ENCODE measurements at regions not wholly inside any gene's neighbourhood (a gene's known extent, or its start where the extent isn't known, plus 50 kb on each side); places are given as distances from the start of the nearest gene placed in this dataset.

DNA sequence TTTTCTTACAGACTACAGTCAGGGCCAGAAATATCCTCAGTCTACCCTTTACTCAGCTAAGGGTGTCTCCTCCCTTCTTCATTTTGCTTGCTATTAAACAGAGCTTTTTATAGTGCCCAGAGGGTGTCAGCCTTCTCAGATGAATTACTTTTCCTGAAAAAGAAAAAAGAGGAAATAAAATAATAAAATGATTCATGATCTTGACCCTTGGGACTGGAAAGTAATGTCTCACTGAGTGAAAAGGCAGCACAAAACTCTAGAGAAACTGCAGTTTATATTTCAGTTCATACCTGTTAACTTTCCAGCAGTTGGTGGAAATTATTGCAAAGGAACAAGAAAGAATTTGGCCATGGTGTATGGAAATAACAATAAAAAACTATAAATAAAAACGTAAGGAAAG is 170.6 kb downstream of the IBTK start:
- no peaks in the 10 kb centered on the region for H3K9me3 ChIP-seq (ENCODE audit: low read depth)
- TF ChIP-seq, protein P1, sequence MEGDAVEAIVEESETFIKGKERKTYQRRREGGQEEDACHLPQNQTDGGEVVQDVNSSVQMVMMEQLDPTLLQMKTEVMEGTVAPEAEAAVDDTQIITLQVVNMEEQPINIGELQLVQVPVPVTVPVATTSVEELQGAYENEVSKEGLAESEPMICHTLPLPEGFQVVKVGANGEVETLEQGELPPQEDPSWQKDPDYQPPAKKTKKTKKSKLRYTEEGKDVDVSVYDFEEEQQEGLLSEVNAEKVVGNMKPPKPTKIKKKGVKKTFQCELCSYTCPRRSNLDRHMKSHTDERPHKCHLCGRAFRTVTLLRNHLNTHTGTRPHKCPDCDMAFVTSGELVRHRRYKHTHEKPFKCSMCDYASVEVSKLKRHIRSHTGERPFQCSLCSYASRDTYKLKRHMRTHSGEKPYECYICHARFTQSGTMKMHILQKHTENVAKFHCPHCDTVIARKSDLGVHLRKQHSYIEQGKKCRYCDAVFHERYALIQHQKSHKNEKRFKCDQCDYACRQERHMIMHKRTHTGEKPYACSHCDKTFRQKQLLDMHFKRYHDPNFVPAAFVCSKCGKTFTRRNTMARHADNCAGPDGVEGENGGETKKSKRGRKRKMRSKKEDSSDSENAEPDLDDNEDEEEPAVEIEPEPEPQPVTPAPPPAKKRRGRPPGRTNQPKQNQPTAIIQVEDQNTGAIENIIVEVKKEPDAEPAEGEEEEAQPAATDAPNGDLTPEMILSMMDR (IDR thresholded peaks at IDR 0.05; ENCODE audit: low read depth, low read length) = no peak
- peaks cover 6% of the 10 kb centered on the region for H3K4me1 ChIP-seq (ENCODE audit: low read depth)
- H3K27ac ChIP-seq = no peak overlapping the region
- H3K36me3 ChIP-seq = no peaks in the 10 kb centered on the region
- no peaks in the 10 kb centered on the region for H3K27me3 ChIP-seq
- DNase-seq (ENCODE audit: low read depth in 1 of 2, low spot score in 1 of 2) = no peak
- H3K4me3 ChIP-seq = no peak overlapping the region

DNA sequence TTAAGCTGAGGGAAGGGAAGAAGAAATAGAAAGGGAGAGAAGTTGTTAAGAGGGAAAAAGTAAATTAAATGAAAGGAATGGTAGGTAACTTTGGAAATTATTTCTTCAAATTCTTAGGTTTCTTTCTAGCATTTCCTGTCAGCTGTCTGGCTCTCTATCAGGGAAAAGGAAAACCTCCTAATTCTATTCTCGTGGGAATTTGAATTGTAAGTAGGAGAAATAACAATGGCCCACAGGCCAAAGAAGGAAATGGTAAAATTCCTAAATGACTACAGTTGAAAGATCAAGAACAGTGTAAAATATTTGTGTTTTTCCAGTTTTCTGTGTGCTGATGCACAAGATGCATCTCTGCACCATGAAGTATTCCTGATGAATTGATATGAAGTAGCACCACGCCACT is 173.0 kb downstream of the IBTK start:
- Histone ChIP-seq H3K9me3 (ENCODE audit: low read depth) (no peaks in the 10 kb centered on the region), H3K36me3 (no peaks in the 10 kb centered on the region), H3K27ac (no peak overlapping the region), H3K4me3 (no peak overlapping the region), H3K4me1 (ENCODE audit: low read depth) (peaks cover 6% of the 10 kb centered on the region), H3K27me3 (no peaks in the 10 kb centered on the region)
- TF ChIP-seq, protein P1 (IDR thresholded peaks at IDR 0.05; ENCODE audit: low read depth, low read length) = no peak
- DNase-seq (ENCODE audit: low read depth in 1 of 2, low spot score in 1 of 2) = no peak

DNA sequence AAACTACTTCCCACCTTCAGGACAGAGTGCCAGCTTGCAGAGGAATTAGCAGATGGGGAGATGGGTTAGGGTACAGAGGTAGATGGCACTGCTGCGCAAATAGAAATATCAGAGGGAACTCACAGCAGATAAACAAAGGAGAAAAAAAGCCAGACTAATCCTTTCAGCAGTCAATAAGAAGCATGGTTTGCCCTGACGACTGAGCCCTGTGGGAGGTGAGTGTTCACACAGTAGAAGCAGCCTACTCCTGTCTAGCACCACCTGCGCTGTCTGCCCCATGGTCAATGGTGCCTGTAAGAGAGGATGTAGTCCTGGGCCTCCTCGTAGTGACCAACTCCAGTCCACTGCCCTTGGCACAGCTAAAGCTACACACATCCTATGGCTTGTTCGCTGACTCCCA is 174.1 kb downstream of the IBTK start:
- TF ChIP-seq, protein P1 (IDR thresholded peaks at IDR 0.05; ENCODE audit: low read depth, low read length) = no peak
- no peaks in the 10 kb centered on the region for H3K36me3 ChIP-seq
- H3K9me3 ChIP-seq (ENCODE audit: low read depth) = no peaks in the 10 kb centered on the region
- DNase-seq (ENCODE audit: low read depth in 1 of 2, low spot score in 1 of 2) = no peak
- no peak overlapping the region for H3K4me3 ChIP-seq
- peaks cover 6% of the 10 kb centered on the region for H3K4me1 ChIP-seq (ENCODE audit: low read depth)
- H3K27ac ChIP-seq = no peak overlapping the region
- H3K27me3 ChIP-seq = no peaks in the 10 kb centered on the region

DNA sequence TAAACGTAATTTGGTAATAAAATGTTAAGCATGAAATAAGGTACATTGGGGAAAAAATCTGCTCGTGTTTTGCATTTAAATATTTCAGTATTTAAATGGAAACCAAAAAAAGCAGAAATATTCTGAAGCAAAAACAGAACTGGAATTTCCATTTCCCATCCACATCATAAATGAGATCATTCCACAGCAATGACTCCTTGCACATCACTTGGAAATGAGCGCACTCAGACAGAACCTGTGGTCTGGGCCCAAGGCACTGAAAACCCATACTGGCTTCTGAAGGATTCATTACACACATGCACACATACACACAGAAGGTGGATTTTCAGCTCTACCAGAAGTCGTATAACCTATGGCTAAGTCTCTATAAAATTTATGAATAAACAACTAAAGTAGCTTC is 174.8 kb downstream of the IBTK start:
- H3K27me3 ChIP-seq = no peaks in the 10 kb centered on the region
- DNase-seq (ENCODE audit: low read depth in 1 of 2, low spot score in 1 of 2) = no peak
- TF ChIP-seq, protein P1 (IDR thresholded peaks at IDR 0.05; ENCODE audit: low read depth, low read length) = no peak

DNA sequence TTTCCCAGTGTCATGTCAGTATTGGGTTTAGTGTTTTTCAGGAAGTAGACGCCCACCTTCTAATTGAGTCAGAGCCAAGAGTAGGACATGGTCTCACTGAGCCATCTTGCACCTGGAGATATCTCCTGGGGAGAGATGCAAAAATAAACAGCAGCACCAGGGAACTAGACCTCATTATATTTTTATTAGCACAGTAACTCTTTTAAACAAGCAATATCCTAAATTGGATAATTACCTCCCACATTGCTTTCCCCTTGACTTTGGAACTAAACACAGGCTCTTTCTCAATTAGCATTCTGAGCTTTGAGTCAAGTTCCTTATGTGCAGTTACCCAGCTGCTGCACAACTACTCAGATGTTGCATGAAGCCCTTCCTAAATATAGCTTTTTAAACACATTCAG is 175.4 kb downstream of the IBTK start:
- H3K27me3 ChIP-seq = no peaks in the 10 kb centered on the region
- TF ChIP-seq, protein P1 (IDR thresholded peaks at IDR 0.05; ENCODE audit: low read depth, low read length) = no peak
- H3K4me3 ChIP-seq = no peak overlapping the region
- no peak overlapping the region for H3K27ac ChIP-seq
- DNase-seq (ENCODE audit: low read depth in 1 of 2, low spot score in 1 of 2) = no peak
- no peaks in the 10 kb centered on the region for H3K36me3 ChIP-seq
- no peaks in the 10 kb centered on the region for H3K9me3 ChIP-seq (ENCODE audit: low read depth)
- H3K4me1 ChIP-seq (ENCODE audit: low read depth) = peaks cover 6% of the 10 kb centered on the region

More for the DNA sequence above, 174.8 kb downstream of the IBTK start:
- Histone ChIP-seq H3K27ac (no peak overlapping the region), H3K36me3 (no peaks in the 10 kb centered on the region), H3K9me3 (ENCODE audit: low read depth) (no peaks in the 10 kb centered on the region), H3K4me3 (no peak overlapping the region), H3K4me1 (ENCODE audit: low read depth) (peaks cover 6% of the 10 kb centered on the region)

DNA sequence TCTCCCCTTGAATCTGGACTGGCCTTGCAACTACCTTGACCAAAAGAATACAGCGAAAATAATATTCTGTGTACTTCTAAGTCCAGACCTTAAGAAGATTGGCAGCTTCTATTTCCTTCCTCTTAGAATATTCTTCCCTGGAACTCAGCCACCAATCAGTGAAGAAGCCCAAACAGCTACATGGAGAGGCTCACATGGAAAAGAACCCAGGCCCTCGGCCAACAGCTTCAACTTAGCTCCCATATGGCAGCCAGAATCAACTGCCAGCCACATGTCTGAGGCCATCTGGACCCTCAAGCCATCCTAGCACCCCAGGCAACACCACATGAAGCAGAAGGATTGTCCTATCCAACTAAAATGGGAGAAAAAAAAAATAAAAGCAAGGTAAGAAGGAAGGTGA is 178.8 kb downstream of the IBTK start:
- Histone ChIP-seq H3K4me1 (ENCODE audit: low read depth) (peaks cover 6% of the 10 kb centered on the region), H3K36me3 (no peaks in the 10 kb centered on the region), H3K4me3 (no peak overlapping the region), H3K9me3 (ENCODE audit: low read depth) (no peaks in the 10 kb centered on the region), H3K27me3 (no peaks in the 10 kb centered on the region), H3K27ac (no peak overlapping the region)
- no peak for DNase-seq (ENCODE audit: low read depth in 1 of 2, low spot score in 1 of 2)
- TF ChIP-seq, protein P1 (IDR thresholded peaks at IDR 0.05; ENCODE audit: low read depth, low read length) = no peak
